ENCODE measurements at regions not wholly inside any gene's neighbourhood (a gene's known extent, or its start where the extent isn't known, plus 50 kb on each side); places are given as distances from the start of the nearest gene placed in this dataset.

- CTCF ChIA-PET: interaction anchor here (0.7 to 5.1 kb wide), 51 partner anchors 10 to 1580 kb away, joined by 3 to 56 read pairs (median 6); partner anchors contain the start of gene DUSP10
- H3K4me3 ChIP-seq (ENCODE audit: low read depth, low read length): no peak overlapping the region
- TF ChIP-seq CTCF (IDR thresholded peaks at IDR 0.05; ENCODE audit: insufficient read depth, low read length, missing control alignments): no peak
- POLR2A ChIA-PET: interaction anchor here (0.6 to 2.0 kb wide), 7 partner anchors 83 to 1190 kb away, joined by 3 to 16 read pairs (median 5); partner anchors contain the start of gene DUSP10
- peak; percentile 56 for DNase-seq (ENCODE audit: low read depth, low spot score)
Observed at GRCh38 chr1:222454186-222454585, 93.7 kb downstream of the HHIPL2 start.

DNA sequence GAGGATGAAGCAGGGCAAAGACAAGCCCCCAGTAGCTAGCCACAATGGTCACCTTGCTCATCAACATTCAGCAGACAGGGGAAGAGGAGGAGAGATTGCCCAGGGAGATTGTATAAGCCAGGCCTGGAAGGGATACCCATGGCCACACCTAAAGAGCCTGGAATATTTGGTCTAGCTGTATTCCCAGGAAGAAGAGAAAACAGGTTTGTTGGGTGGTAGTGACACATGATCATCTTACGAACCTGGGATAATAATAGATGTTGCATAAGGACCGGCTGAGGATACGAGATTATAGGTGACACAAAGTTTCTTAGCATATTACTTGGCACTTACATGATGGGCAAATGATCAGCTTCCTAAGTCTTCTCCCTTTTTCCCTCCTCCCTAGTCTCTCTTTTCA is 95.9 kb downstream of the HHIPL2 start:
- POLR2A ChIA-PET: no interaction called here
- H3K4me3 ChIP-seq (ENCODE audit: low read depth, low read length): no peak overlapping the region
- TF ChIP-seq CTCF (IDR thresholded peaks at IDR 0.05; ENCODE audit: insufficient read depth, low read length, missing control alignments): no peak
- DNase-seq (ENCODE audit: low read depth, low spot score): no peak
- CTCF ChIA-PET: no interaction called here

- ChIA-PET CTCF (interaction anchor here (1.1 to 3.6 kb wide), 3 partner anchors 12 to 830 kb away, joined by 3 to 21 read pairs (median 4); no protein-coding TSS in a partner anchor), POLR2A (no interaction called here)
- no peak for TF ChIP-seq CTCF (IDR thresholded peaks at IDR 0.05; ENCODE audit: insufficient read depth, low read length, missing control alignments)
- no peak for DNase-seq (ENCODE audit: low read depth, low spot score)
- H3K4me3 ChIP-seq (ENCODE audit: low read depth, low read length): no peak overlapping the region
Observed at GRCh38 chr1:222443566-222443965, 104.3 kb downstream of the HHIPL2 start.

GRCh38 chr1:222441066-222441465 is 106.8 kb downstream of the HHIPL2 start:
- no peak for TF ChIP-seq CTCF (IDR thresholded peaks at IDR 0.05; ENCODE audit: insufficient read depth, low read length, missing control alignments)
- DNase-seq (ENCODE audit: low read depth, low spot score): no peak
- H3K4me3 ChIP-seq (ENCODE audit: low read depth, low read length): no peak overlapping the region
- ChIA-PET CTCF (interaction anchor here (0.6 kb wide), 1 partner anchor 14 kb away, joined by 3 read pairs; no protein-coding TSS in a partner anchor), POLR2A (no interaction called here)

DNA sequence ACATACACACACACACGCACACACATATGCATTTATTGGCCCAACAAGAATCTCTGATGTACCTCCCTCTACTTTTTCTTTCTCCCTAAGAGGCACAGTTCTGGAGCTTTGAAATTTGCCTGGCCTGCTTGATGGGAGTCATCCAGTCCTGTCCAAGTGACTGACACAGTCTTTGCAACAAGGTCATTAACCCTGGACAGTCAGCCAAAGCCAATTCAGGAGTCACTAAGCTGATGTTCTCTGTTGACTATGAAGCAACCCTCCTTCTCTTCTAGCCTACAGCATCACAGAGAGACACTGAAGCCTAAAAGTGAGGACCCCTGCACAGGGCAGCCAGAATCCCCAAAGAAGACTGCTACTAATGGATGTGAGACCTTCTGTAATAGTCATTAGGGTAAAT is 123.1 kb downstream of the HHIPL2 start:
- no peak overlapping the region for H3K4me3 ChIP-seq (ENCODE audit: low read depth, low read length)
- ChIA-PET POLR2A (no interaction called here), CTCF (no interaction called here)
- DNase-seq (ENCODE audit: low read depth, low spot score): no peak
- no peak for TF ChIP-seq CTCF (IDR thresholded peaks at IDR 0.05; ENCODE audit: insufficient read depth, low read length, missing control alignments)

GRCh38 chr1:222421380-222421779 is 126.5 kb downstream of the HHIPL2 start:
- H3K4me3 ChIP-seq (ENCODE audit: low read depth, low read length): no peak overlapping the region
- no peak for TF ChIP-seq CTCF (IDR thresholded peaks at IDR 0.05; ENCODE audit: insufficient read depth, low read length, missing control alignments)
- DNase-seq (ENCODE audit: low read depth, low spot score): no peak
- ChIA-PET CTCF (no interaction called here), POLR2A (no interaction called here)
